Inflammatory macrophage treated with lipopolysaccharide for 1 hour (primary cell): ENCODE measurements at regions not wholly inside any gene's neighbourhood (a gene's known extent, or its start where the extent isn't known, plus 50 kb on each side); places are given as distances from the start of the nearest gene placed in this dataset.
A peak's percentile ranks its signal among the peaks of the same experiment; 100 is the strongest.
"Not testable (repeated sequence)": the region's sequence is repeated elsewhere in the genome, so short reads cannot be mapped to it uniquely, and the experiment has no call there.

Experiments used
- DNase-seq, 2 donors: peaks; one replicate each; pipeline ENCODE4 v3.0.0-alpha.2; 2020 to 2022

DNA sequence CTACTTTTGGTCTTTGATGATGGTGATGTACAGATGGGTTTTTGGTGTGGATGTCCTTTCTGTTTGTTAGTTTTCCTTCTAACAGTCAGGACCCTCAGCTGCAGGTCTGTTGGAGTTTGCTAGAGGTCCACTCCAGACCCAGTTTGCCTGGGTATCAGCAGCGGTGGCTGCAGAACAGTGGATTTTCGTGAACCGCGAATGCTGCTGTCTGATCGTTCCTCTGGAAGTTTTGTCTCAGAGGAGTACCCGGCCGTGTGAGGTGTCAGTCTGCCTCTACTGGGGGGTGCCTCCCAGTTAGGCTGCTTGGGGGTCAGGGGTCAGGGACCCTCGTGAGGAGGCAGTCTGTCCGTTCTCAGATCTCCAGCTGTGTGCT, 56.6 kb upstream of the TNFAIP8 start:
- DNase-seq: not testable (repeated sequence)

DNA sequence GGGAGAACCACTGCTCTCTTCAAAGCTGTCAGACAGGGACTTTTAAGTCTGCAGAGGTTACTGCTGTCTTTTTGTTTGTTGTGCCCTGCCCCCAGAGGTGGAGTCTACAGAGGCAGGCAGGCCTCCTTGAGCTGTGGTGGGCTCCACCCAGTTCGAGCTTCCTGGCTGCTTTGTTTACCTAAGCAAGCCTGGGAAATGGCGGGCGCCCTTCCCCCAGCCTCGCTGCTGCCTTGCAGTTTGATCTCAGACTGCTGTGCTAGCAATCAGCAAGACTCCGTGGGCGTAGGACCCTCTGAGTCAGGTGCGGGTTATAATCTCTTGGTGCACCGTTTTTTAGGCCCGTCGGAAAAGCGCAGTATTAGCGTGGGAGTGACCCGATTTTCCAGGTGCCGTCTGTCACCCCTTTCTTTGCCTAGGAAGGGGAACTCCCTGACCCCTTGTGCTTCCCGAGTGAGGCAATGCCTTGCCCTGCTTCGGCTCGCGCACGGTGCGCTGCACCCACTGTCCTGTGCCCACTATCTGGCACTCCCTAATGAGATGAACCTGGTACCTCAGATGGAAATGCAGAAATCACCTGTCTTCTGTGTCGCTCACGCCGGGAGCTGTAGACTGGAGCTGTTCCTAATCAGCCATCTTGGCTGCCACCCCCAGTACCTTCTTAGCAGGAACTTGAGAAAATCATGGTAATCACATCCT, 56.1 kb upstream of the TNFAIP8 start:
- not testable (repeated sequence) for DNase-seq

DNA sequence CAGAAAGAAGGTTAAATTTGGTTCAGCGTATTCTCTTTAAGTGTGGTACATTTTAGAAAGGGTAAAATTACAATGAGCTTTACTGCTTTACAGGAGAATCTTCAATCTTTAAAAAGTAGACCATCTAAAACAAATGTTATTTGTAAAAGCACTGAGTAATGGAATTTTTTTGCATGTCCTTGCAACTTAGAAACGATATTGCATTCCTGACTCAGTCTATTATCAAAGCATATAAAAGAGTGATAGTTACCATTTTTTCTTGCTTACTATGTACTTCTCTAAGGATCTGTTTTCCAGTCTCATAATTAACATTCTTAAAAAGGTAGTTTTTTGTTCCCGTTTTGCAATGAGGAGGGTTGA, 55.5 kb upstream of the TNFAIP8 start:
- DNase-seq: no peak

DNA sequence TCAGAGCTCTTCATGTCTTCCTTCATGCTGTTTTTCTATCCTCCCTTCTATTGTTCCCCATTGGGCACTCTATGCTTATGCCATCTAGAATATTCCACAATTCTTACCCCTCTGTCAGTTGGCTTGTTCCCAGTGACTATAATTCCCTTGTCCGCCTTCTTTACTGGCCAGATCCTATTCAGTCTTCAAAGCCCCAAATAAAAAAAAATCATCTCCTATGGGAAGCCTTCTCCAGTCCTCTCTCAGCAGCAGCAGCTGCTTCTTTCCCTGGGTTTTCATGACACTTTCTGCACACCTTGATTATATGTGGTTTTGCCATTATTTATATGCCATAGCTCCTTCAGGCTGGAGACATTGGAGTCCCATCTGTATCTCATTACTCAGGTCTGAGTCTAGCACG, 54.6 kb upstream of the TNFAIP8 start:
- no peak for DNase-seq

DNA sequence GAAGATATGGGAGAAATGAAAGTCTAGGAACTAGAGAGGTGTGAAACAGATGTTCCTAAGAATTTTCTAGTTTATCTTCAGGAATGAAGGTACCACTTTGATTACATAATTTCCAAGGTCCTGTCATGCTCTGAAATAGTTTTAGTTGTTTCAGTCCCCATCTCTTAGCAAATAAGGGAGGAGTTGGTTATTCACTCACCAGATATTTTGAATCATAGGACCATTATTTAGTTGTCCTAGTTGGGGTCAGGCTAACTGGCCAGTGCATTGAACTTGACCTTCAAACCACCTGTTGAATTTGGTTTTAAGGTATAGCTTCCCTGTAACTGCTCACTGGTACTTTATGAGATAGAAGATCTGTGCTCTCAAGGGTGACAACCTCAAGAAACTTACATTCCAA, 53.9 kb upstream of the TNFAIP8 start:
- no peak for DNase-seq

- no peak for DNase-seq
These were observed 53.4 kb upstream of the TNFAIP8 start for GRCh38 chr5:119302449-119302848.

GRCh38 chr5:119302916-119303897, 52.6 kb upstream of the TNFAIP8 start:
- peak; percentile 37 to 53 for DNase-seq

DNA sequence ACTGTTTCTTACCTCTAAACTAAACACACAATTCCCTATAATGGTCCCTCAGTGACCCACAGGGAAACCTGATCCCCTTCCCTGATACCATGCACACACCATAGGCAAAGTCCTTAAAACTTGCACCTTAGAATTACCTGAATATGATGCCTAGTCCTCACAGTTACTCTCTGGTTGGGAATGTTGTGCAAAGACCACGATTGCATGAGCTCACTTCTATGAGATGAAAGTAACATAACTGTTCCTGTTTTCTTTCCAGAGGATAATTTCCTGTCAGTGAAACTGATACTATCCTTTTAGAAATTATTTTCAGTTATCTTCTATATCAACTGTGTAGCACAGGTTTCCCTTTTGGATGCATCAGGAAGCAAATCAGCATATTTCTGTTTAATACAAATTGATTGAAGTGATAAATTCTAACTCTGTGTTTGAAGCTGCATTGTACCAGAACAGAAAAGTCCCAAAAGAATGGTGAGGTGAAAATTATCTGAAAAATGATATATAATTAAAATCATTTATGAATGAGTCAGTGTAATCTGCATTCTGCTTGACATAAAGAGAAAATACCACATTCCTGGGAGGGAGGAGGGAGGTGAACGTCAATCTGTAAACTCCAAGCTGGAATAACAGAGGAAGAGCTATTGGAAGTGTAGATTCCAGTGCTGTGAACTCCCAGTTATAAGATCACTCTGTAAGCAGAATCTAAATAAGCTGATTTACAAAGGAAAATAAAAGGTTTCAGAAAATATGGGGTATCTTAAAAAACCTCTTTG, 51.2 kb upstream of the TNFAIP8 start:
- DNase-seq: no peak
